ENCODE measurements at regions not wholly inside any gene's neighbourhood (a gene's known extent, or its start where the extent isn't known, plus 50 kb on each side); places are given as distances from the start of the nearest gene placed in this dataset.

- no peak for DNase-seq
These were observed 87.2 kb downstream of the ZNF280B start for GRCh38 chr22:22421392-22421791.

- no peak for DNase-seq
These were observed 85.9 kb downstream of the ZNF280B start for GRCh38 chr22:22422629-22423112.

- no peak for DNase-seq
These were observed 84.9 kb downstream of the ZNF280B start for GRCh38 chr22:22423681-22424080.

GRCh38 chr22:22424210-22424800, 84.2 kb downstream of the ZNF280B start:
- no peak for DNase-seq

GRCh38 chr22:22424956-22425355, 83.6 kb downstream of the ZNF280B start:
- DNase-seq, result no peak

GRCh38 chr22:22425356-22425755, 83.2 kb downstream of the ZNF280B start:
- no peak for DNase-seq

- no peak for DNase-seq
These were observed 82.5 kb downstream of the ZNF280B start for GRCh38 chr22:22425783-22426624.

- no peak for DNase-seq
These were observed 80.9 kb downstream of the ZNF280B start for GRCh38 chr22:22427542-22428065.

GRCh38 chr22:22428222-22429098, 80.1 kb downstream of the ZNF280B start:
- DNase-seq, result no peak

- DNase-seq, result no peak
These were observed 79.0 kb downstream of the ZNF280B start for GRCh38 chr22:22429369-22430108.

- DNase-seq, result no peak
These were observed 78.3 kb downstream of the ZNF280B start for GRCh38 chr22:22430111-22430820.

GRCh38 chr22:22431271-22432220, 77.0 kb downstream of the ZNF280B start:
- no peak for DNase-seq

- DNase-seq, result no peak
These were observed 76.1 kb downstream of the ZNF280B start for GRCh38 chr22:22432479-22432878.

- no peak for DNase-seq
These were observed 75.6 kb downstream of the ZNF280B start for GRCh38 chr22:22432937-22433336.

- DNase-seq, result no peak
These were observed 74.8 kb downstream of the ZNF280B start for GRCh38 chr22:22433770-22434169.

All from NCI-H187 treated with DMSO at 0.1 percent for 48 hours (cell line).